Uterus (tissue), 3 donors: ENCODE measurements at regions not wholly inside any gene's neighbourhood (a gene's known extent, or its start where the extent isn't known, plus 50 kb on each side); places are given as distances from the start of the nearest gene placed in this dataset.

ENCODE experiments used
- DNase-seq, 2 donors: peaks; one replicate each; pipeline ENCODE4 v3.0.0-alpha.2; 2019 to 2020
- H3K27ac ChIP-seq, 2 donors: fragments of 200-600 bp; sonication (generic); 1 replicate in 1 of 2; 2 replicates in 1 of 2; pipeline ENCODE4 v1.5.1; 2016 to 2018
- H3K27me3 ChIP-seq, 2 donors: fragments of 200-600 bp; sonication (generic); one replicate each; pipeline ENCODE4 v1.5.1; 2018 to 2019; ENCODE audit warnings: control low read depth in 1 of 2
- H3K36me3 ChIP-seq, 2 donors: fragments of 200-600 bp; sonication (generic); one replicate each; pipeline ENCODE4 v1.5.1; 2019; ENCODE audit warnings: control low read depth in 1 of 2
- H3K4me1 ChIP-seq, 2 donors: fragments of 200-600 bp; sonication (generic); one replicate each; pipeline ENCODE4 v1.5.1; 2018 to 2019; ENCODE audit warnings: control low read depth in 1 of 2
- H3K4me3 ChIP-seq, 2 donors: fragments of 200-600 bp; sonication (generic); 1 replicate in 1 of 2; 2 replicates in 1 of 2; pipeline ENCODE4 v1.5.1; 2018 to 2019; ENCODE audit warnings: mild to moderate bottlenecking in 1 of 2
- H3K9me3 ChIP-seq, 2 donors: fragments of 200-600 bp; sonication (generic); one replicate each; pipeline ENCODE4 v1.5.1; 2019; ENCODE audit warnings: control low read depth in 1 of 2
- POLR2A ChIP-seq, 2 donors: fragments of 450-650 bp; IDR thresholded peaks; one replicate each; pipeline ENCODE4 v1.6.1; 2016; ENCODE audit warnings: antibody characterized with exemption in 2 of 2, mild to moderate bottlenecking in 1 of 2, moderate library complexity in 1 of 2
- intact Hi-C: fragments of 100-400 bp; cut with DNase I; formaldehyde crosslinking; loops from one replicate; pipeline ENCODE4 v1.15.1; 2023; ENCODE audit warnings: low total_unique reads
- TF ChIP-seq, protein P1 (sequence below), 4 experiments: fragments of 200-600 bp in 2 of 4; fragments of 450-650 bp in 2 of 4; sonication (generic) in 2 of 4; IDR thresholded peaks; one replicate each; pipeline ENCODE4 v1.5.1; 2016 to 2019; ENCODE audit warnings: antibody characterized with exemption in 4 of 4, mild to moderate bottlenecking in 2 of 4, moderate library complexity in 1 of 4
- donor health status: DM: yes; HTN: yes; CAD: no.

DNA sequence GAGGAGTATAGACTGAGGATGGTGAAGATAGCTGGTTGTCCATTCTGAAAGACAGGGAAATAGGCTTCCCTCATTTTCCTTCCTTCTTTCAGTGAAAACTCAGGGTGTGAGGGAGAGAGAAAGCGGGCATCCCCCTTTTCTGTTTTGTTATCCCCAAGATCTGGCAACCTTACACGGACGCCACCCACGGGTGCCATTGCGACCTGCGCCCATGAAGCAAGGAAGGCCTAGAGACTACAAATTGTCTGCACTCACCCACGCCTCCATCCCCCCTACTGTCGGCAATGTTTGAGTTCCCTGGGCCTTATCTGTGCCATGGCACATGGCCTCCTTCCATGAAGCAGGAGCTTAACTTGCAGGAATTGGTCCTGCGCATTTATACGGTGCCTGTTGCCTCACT lies 115.0 kb upstream of the IGF1 start:
- intact Hi-C loops: no loop called here
- Histone ChIP-seq H3K4me3 (no peak overlapping the region), H3K36me3 (no peaks in the 10 kb centered on the region), H3K4me1 (no peaks in the 10 kb centered on the region), H3K27ac (no peak overlapping the region), H3K27me3 (no peaks in the 10 kb centered on the region), H3K9me3 (no peaks in the 10 kb centered on the region)
- no peak for TF ChIP-seq POLR2A (IDR thresholded peaks at IDR 0.05)
- TF ChIP-seq, protein P1, sequence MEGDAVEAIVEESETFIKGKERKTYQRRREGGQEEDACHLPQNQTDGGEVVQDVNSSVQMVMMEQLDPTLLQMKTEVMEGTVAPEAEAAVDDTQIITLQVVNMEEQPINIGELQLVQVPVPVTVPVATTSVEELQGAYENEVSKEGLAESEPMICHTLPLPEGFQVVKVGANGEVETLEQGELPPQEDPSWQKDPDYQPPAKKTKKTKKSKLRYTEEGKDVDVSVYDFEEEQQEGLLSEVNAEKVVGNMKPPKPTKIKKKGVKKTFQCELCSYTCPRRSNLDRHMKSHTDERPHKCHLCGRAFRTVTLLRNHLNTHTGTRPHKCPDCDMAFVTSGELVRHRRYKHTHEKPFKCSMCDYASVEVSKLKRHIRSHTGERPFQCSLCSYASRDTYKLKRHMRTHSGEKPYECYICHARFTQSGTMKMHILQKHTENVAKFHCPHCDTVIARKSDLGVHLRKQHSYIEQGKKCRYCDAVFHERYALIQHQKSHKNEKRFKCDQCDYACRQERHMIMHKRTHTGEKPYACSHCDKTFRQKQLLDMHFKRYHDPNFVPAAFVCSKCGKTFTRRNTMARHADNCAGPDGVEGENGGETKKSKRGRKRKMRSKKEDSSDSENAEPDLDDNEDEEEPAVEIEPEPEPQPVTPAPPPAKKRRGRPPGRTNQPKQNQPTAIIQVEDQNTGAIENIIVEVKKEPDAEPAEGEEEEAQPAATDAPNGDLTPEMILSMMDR (IDR thresholded peaks at IDR 0.05): no peak
- DNase-seq: no peak

DNA sequence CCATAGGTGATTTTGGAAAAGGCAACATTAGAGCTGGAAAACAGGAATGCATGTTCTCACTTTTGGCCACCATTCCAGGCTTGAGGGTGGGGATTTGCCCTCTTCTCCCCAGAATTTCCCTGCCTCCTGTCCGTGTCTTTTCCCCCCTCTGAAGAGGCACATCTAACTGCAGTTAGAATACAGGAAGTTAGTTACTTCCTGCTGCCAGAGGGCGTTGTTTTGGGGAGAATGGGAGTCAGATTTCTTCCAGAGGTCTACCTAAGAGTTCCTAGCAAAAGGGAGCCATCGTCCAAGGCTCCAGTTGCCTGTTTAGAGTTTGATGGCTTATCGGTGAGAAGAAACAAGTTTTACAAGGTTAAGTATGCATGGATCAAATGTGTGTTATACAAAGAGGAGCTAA lies 112.8 kb upstream of the IGF1 start:
- no peaks in the 10 kb centered on the region for H3K4me1 ChIP-seq
- no peak for TF ChIP-seq POLR2A (IDR thresholded peaks at IDR 0.05)
- TF ChIP-seq, protein P1 (IDR thresholded peaks at IDR 0.05): no peak
- no peaks in the 10 kb centered on the region for H3K27me3 ChIP-seq
- intact Hi-C loops: no loop called here
- no peak overlapping the region for H3K4me3 ChIP-seq
- no peaks in the 10 kb centered on the region for H3K36me3 ChIP-seq
- H3K9me3 ChIP-seq: no peaks in the 10 kb centered on the region
- no peak for DNase-seq
- H3K27ac ChIP-seq: no peak overlapping the region

DNA sequence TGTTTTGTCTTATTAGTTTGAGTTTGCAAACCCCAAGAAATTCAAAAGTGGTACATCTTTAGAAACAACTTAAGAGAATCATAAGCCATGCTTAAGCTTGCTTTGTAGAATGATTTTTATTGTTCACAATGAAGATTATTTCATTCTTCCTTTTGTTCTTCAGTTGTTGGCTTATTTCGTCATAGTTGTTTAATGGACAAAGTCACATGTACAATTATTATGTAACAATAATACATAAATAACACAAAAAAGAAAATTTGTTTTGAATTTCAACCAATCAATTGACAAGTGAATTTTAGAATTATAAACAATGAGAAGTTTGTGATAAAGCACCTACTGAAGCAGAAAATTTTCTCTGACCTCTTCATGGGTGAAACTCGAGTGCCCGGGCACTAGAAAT lies 111.8 kb upstream of the IGF1 start:
- Histone ChIP-seq H3K4me3 (no peak overlapping the region), H3K4me1 (no peaks in the 10 kb centered on the region), H3K27me3 (no peaks in the 10 kb centered on the region), H3K36me3 (no peaks in the 10 kb centered on the region), H3K27ac (no peak overlapping the region), H3K9me3 (no peaks in the 10 kb centered on the region)
- intact Hi-C loops: no loop called here
- TF ChIP-seq, protein P1 (IDR thresholded peaks at IDR 0.05): no peak
- no peak for TF ChIP-seq POLR2A (IDR thresholded peaks at IDR 0.05)
- DNase-seq: no peak

DNA sequence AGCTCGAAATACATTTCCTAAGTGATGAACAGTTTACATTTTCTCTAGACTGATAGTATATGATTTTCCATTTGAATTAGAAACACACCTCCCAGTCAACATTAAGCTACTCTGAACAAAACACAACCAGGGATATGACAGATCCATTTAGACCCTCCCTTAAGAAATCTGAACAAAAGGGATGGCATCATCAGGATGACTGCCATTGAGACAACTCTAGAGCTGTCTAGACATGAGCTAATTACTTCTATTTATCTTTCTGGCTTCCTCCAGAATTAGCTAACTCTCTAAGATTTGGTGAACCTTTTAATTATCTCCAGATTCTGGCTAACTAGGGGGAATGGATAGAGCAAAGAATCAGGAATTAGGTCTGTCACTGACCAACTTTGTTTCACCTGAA lies 92.9 kb upstream of the IGF1 start:
- no peaks in the 10 kb centered on the region for H3K36me3 ChIP-seq
- no peaks in the 10 kb centered on the region for H3K27me3 ChIP-seq
- H3K4me1 ChIP-seq: no peaks in the 10 kb centered on the region
- no peak overlapping the region for H3K27ac ChIP-seq
- TF ChIP-seq, protein P1 (IDR thresholded peaks at IDR 0.05): no peak
- TF ChIP-seq POLR2A (IDR thresholded peaks at IDR 0.05): no peak
- no peak for DNase-seq
- no peaks in the 10 kb centered on the region for H3K9me3 ChIP-seq
- intact Hi-C loops: no loop called here
- no peak overlapping the region for H3K4me3 ChIP-seq

DNA sequence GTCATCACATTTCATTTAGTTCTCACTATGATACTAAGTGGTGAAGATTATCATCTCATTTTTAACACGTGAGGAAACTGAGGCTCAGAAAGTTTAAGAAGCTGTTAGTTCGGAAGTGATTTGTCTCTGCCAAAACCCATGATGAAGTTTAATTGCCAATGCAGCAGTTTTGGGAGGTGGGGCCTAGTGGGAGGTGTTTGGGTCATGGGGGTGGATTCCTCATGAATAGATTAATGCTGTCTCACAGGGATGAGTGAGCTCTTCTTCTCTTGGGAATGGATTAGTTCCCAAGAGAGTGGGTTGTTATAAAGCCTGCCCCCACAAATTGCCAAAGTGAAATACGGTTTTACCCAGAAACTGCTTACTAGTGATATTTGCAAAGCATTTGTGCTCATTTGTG lies 91.5 kb upstream of the IGF1 start:
- TF ChIP-seq POLR2A (IDR thresholded peaks at IDR 0.05): no peak
- TF ChIP-seq, protein P1 (IDR thresholded peaks at IDR 0.05): no peak
- H3K4me1 ChIP-seq: no peaks in the 10 kb centered on the region
- H3K4me3 ChIP-seq: no peak overlapping the region
- H3K27me3 ChIP-seq: no peaks in the 10 kb centered on the region
- no peaks in the 10 kb centered on the region for H3K9me3 ChIP-seq
- DNase-seq: no peak
- H3K36me3 ChIP-seq: no peaks in the 10 kb centered on the region
- intact Hi-C loops: no loop called here
- H3K27ac ChIP-seq: no peak overlapping the region
